GM12878 (cell line): ENCODE measurements at regions not wholly inside any gene's neighbourhood (a gene's known extent, or its start where the extent isn't known, plus 50 kb on each side); places are given as distances from the start of the nearest gene placed in this dataset.

ENCODE experiments used
- E4F1 ChIP-seq: fragments of 450-650 bp; IDR thresholded peaks from 2 replicates; pipeline ENCODE4 v1.6.1; 2018; ENCODE audit warnings: borderline replicate concordance, mild to moderate bottlenecking; ENCODE audit not compliant: partially characterized antibody
- HDAC6 ChIP-seq: fragments of 200-600 bp; sonication (generic); IDR thresholded peaks from one replicate; pipeline ENCODE4 v1.8.0; 2017; ENCODE audit warnings: antibody characterized with exemption; ENCODE audit not compliant: unreplicated experiment
- POLR2AphosphoS5 ChIP-seq: IDR thresholded peaks from 2 replicates; pipeline ENCODE4 v1.6.1; 2011; ENCODE audit warnings: mild to moderate bottlenecking, low read length, inconsistent platforms

GRCh38 chrX:46380148-46380752 lies 165.0 kb downstream of the ZNF674 start:
- no peak for TF ChIP-seq E4F1
- no peak for TF ChIP-seq POLR2AphosphoS5
- TF ChIP-seq HDAC6 = no peak
